Central memory CD8-positive, alpha-beta T cell (primary cell): ENCODE measurements at regions not wholly inside any gene's neighbourhood (a gene's known extent, or its start where the extent isn't known, plus 50 kb on each side); places are given as distances from the start of the nearest gene placed in this dataset.

Experiments
- ATAC-seq: fragments of 150-1000 bp; cut with Tn5 transposase; replicated peaks from 2 replicates; pipeline ENCODE4 v1.10.0; 2022; ENCODE audit warnings: mild to moderate bottlenecking, moderate FRiP score, moderate number of reproducible peaks; ENCODE audit not compliant: poor library complexity, severe bottlenecking; ENCODE audit errors: extremely low read depth
- DNase-seq, 2 donors: peaks; one replicate each; pipeline ENCODE4 v3.0.0; 2021; ENCODE audit warnings: low spot score in 2 of 2
- H3K27ac Mint-ChIP-seq: one replicate; pipeline ENCODE4 v1.8.0; 2022; ENCODE audit warnings: low read depth, mild to moderate bottlenecking, moderate library complexity, mixed read lengths
- H3K27me3 Mint-ChIP-seq: one replicate; pipeline ENCODE4 v1.8.0; 2022; ENCODE audit warnings: mixed read lengths
- H3K36me3 Mint-ChIP-seq: one replicate; pipeline ENCODE4 v1.8.0; 2022; ENCODE audit warnings: mild to moderate bottlenecking, moderate library complexity, mixed read lengths; ENCODE audit not compliant: insufficient read depth
- H3K4me1 Mint-ChIP-seq: one replicate; pipeline ENCODE4 v1.8.0; 2022; ENCODE audit warnings: mixed read lengths
- H3K4me3 Mint-ChIP-seq: one replicate; pipeline ENCODE4 v1.8.0; 2022; ENCODE audit warnings: mild to moderate bottlenecking, moderate library complexity, mixed read lengths
- H3K9me3 Mint-ChIP-seq: one replicate; pipeline ENCODE4 v1.8.0; 2022; ENCODE audit warnings: mixed read lengths

DNA sequence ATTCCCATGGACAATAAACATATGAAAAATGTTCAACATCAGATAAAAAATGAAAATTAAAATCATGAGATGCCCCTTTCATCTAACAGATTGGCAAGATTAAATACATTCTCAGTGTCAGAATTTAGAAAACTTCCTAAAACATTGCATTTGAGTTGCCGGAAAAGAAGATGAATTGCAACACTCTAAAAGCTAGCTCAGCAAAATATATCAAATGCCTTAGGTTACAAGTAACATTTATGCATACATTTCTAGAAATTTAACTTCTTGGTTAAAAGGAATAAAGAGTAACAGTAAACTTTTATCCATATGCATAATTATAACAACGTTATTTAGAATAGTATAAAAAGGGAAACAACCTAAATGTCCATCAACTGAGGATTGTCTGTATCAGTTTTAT lies 239.0 kb downstream of the PMP22 start:
- H3K4me3 Mint-ChIP-seq = no peak overlapping the region
- H3K27ac Mint-ChIP-seq = no peak overlapping the region
- ATAC-seq = no peak
- no peaks in the 10 kb centered on the region for H3K4me1 Mint-ChIP-seq
- no peaks in the 10 kb centered on the region for H3K9me3 Mint-ChIP-seq
- H3K36me3 Mint-ChIP-seq = peaks cover 2% of the 10 kb centered on the region
- no peak for DNase-seq
- H3K27me3 Mint-ChIP-seq = peaks cover 35% of the 10 kb centered on the region

DNA sequence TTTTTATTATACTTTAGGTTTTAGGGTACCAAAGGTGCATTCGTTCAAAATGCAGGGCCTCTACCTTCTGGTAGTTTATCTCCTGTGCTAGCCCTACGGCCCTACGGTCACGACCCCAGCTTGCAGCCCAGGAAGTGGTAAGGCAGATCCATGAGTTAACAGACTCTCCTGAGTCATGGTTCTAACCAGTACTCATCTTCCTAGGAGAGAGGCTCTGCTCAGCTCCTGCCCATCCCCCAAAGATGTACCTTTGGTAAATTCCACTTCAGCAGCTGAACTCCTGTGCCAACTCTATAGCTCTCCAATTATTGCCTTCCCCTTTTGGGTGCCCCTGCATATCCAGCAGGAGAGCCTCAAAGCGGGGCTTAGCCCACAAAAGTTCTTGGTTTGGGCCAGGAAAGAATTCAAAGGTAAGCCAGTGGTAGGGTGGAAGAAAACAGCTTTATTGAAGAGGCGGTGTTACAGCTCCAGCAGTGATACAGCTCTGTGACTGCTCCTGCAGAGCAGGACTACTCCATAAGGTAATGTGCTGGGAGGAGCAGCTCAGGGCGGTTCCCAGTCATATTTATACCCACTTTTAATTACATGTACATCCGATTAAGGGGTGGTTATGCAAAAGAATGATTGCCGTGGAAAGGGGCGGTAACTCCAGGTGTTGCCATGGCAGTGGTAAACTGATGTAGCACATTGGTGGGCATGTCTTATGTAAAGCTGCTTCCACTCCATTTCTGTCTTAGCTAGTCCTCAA lies 241.4 kb downstream of the PMP22 start:
- Mint-ChIP-seq H3K4me1 (no peaks in the 10 kb centered on the region), H3K9me3 (no peaks in the 10 kb centered on the region), H3K4me3 (no peak overlapping the region), H3K27ac (no peak overlapping the region), H3K27me3 (peaks cover 21% of the 10 kb centered on the region), H3K36me3 (no peaks in the 10 kb centered on the region)
- no peak for DNase-seq
- no peak for ATAC-seq

DNA sequence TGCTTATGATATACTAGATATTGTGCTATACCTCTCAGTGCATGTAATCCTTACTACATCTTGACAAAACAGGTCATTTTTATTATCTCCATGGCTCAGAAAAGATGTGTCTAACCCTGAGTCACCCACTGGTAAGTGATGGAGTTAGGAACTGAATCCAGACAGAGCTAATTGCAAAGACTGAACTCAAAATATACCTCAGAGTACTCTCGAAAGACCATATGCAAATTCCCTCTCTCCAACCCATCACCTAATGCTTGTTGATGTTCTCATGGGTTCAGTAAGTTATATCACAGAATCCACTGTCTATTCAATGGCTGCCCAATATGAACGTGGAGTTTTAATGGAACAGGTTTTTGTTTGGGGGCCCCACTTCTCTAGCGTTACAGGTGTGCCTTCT lies 246.0 kb downstream of the PMP22 start:
- no peaks in the 10 kb centered on the region for H3K36me3 Mint-ChIP-seq
- no peaks in the 10 kb centered on the region for H3K9me3 Mint-ChIP-seq
- H3K4me3 Mint-ChIP-seq = no peak overlapping the region
- no peaks in the 10 kb centered on the region for H3K4me1 Mint-ChIP-seq
- no peak overlapping the region for H3K27ac Mint-ChIP-seq
- ATAC-seq = no peak
- DNase-seq = no peak
- H3K27me3 Mint-ChIP-seq = peaks cover 3% of the 10 kb centered on the region

DNA sequence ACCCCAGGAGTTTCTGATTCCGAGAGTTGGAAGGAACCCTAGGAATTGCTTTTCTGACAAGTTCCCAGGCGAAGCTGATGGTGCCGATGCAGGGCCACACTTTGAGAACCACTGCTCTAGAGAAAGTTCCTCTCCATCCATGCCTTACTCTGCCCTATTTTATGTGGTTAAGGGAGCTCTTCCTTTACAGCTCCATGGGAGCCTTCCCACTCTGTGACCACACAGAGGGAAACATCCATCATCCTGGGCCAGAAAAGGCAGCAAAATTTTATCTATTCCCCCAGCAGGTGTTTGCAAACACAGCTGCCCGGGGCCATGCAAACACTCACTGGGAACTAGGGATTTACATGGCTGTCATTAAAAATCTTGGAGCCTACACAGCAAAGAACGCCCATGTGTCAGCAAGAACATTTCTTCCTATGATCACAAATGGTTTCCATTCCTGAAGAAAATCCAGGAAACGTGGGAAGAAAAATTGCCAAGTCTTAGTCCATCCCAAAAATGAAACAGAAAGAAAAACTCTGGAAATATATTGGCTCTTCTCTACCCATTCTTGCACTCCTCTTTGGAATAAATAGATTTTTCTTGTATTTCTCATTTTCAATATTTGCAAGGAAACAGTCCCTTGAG lies 252.7 kb downstream of the PMP22 start:
- no peak for ATAC-seq
- H3K27me3 Mint-ChIP-seq = peaks cover 11% of the 10 kb centered on the region
- H3K27ac Mint-ChIP-seq = no peak overlapping the region
- H3K4me1 Mint-ChIP-seq = no peaks in the 10 kb centered on the region
- no peak overlapping the region for H3K4me3 Mint-ChIP-seq
- H3K36me3 Mint-ChIP-seq = no peaks in the 10 kb centered on the region
- no peaks in the 10 kb centered on the region for H3K9me3 Mint-ChIP-seq
- DNase-seq = no peak

DNA sequence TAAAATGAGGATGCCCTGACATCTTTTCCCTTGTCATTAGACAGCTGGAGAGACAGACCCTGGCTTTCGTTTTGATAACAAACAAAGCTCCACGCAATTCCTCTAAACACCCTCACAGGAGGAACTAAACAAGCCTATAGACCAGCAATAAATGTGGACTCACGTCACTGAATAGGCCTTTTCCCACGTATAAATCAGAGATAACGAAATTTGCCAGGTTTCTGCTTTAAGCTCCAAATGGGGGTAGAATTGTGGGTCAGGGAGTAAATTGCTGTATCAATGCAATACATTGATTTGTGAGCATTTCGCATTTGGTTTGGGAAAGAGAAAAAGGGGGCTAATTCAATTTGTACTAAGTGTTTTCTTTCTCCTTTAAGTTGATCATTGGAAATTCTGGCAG lies 256.0 kb downstream of the PMP22 start:
- DNase-seq (no peak), ATAC-seq (no peak)
- Mint-ChIP-seq H3K27me3 (peaks cover 11% of the 10 kb centered on the region), H3K36me3 (no peaks in the 10 kb centered on the region), H3K27ac (no peak overlapping the region), H3K9me3 (no peaks in the 10 kb centered on the region), H3K4me1 (no peaks in the 10 kb centered on the region), H3K4me3 (no peak overlapping the region)

DNA sequence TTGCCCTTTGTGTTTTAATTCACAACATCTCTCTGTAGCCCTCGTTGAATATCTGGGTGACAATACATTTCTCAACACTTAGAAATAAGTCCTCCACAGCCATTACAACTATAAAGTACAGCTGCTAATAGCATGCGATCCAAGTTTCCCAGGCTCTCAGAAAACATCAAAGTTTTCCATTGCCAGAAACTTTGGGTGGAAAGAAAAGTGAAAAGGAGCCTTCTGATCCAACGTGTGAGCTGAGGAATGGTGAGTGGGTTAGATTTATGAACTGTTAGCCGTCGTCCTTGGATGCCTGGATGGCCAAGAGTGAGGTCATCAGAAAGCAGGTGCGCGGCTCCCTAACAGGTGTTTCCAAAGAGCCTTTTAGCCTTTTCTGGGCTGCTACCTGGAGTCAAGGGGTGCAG lies 258.0 kb downstream of the PMP22 start:
- ATAC-seq (no peak), DNase-seq (no peak)
- Mint-ChIP-seq H3K9me3 (no peaks in the 10 kb centered on the region), H3K4me1 (no peaks in the 10 kb centered on the region), H3K27me3 (peaks cover 11% of the 10 kb centered on the region), H3K4me3 (no peak overlapping the region), H3K36me3 (no peaks in the 10 kb centered on the region), H3K27ac (no peak overlapping the region)

DNA sequence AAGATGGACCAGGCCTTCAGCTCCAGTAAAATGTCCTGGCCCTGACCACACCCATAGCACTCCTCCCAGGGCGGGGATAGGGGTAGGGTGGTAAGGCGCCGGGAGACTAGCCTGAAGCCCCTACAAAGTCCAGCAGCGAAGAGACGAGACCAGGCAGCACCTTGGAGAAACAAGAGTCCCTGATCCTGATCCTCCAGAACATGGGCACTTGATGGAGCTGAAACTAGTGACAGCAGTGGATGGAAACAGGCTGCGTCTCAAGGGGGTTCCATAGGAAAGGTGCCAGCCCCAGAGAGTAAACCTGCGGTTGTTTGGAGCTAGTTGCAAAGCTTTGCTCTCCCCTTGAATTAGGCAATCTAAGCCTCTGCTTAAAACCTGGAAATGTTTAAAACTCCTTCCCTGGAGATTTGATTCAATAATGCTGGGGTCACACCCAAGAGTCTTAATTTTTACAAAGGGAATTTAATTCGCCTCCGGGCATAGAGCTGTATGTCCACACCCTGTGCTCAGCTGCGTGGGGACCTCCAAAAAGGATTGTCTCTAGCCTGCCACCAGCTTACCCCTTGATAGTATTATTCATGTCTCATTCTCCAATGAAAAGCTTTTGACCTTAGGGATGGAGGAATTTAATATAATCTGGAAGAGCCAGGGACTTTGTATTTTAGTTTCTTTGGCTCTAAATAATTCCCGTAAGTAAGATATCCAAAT lies 258.6 kb downstream of the PMP22 start:
- H3K27me3 Mint-ChIP-seq = peaks cover 11% of the 10 kb centered on the region
- no peaks in the 10 kb centered on the region for H3K4me1 Mint-ChIP-seq
- H3K36me3 Mint-ChIP-seq = no peaks in the 10 kb centered on the region
- H3K4me3 Mint-ChIP-seq = no peak overlapping the region
- DNase-seq (no peak), ATAC-seq (no peak)
- no peaks in the 10 kb centered on the region for H3K9me3 Mint-ChIP-seq
- no peak overlapping the region for H3K27ac Mint-ChIP-seq

DNA sequence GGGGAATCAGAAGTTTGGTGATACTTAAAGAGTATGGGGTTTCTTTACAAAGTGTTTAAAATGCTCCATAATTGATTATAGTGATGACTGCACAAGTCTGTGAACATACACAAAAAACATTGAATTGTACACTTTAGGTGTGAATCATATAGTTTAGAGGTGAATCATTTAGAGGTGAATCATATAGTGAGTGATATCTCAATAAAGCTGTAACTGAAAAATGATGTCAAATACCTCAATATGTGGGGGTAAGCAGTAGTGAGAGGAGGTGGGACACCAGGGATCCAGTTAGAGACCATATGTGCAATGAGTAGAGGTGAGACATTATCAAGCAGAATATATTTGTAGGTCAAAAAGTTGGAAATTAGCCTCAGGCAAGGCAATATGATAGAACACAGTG lies 264.5 kb downstream of the PMP22 start:
- Mint-ChIP-seq H3K27ac (no peak overlapping the region), H3K36me3 (peaks cover 1% of the 10 kb centered on the region), H3K4me3 (no peak overlapping the region), H3K4me1 (no peaks in the 10 kb centered on the region), H3K9me3 (no peaks in the 10 kb centered on the region), H3K27me3 (peaks cover 25% of the 10 kb centered on the region)
- no peak for ATAC-seq
- no peak for DNase-seq

DNA sequence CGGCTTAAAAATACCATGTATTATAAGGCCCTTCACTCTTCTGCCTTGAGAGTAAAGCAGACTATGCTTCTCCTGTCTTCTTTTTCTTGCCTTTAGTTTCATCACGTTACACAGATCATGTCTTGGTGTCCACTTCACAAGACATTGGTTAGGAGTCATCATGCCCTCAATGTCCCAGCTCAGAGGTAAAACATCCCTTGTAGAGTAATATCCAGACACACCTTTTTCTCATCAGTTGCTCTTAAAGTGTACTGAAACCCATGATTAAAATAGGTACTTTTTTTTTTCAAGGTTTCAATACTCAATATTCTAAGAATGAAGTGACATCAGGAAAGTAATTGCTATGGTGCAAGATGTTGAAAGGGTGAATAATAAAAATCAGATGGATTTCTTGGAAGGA lies 267.8 kb downstream of the PMP22 start:
- Mint-ChIP-seq H3K4me1 (no peaks in the 10 kb centered on the region), H3K27me3 (peaks cover 35% of the 10 kb centered on the region), H3K27ac (no peak overlapping the region), H3K9me3 (no peaks in the 10 kb centered on the region), H3K4me3 (no peak overlapping the region), H3K36me3 (peaks cover 1% of the 10 kb centered on the region)
- DNase-seq (no peak), ATAC-seq (no peak)

DNA sequence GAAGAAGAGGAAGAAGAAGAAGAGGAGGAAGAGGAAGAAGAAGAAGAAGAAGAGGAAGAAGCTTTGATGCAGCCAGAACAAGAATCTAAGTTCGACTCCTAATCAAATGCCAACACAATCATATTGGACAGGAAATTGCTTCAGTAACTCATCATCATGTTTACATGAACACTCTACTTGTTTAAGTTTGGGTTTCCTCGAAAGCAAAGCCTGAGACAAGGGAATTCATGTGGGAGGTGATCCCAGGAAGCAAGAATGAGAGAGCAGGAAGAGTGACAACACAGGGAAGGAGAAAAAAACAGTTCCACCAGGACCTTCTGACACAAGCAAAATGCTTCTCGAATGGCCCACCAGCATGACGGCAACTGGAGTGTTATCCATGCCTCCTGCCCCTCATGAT lies 279.0 kb downstream of the PMP22 start:
- H3K27ac Mint-ChIP-seq = no peak overlapping the region
- DNase-seq (no peak), ATAC-seq (no peak)
- peaks cover 35% of the 10 kb centered on the region for H3K27me3 Mint-ChIP-seq
- H3K4me3 Mint-ChIP-seq = no peak overlapping the region
- no peaks in the 10 kb centered on the region for H3K4me1 Mint-ChIP-seq
- H3K36me3 Mint-ChIP-seq = no peaks in the 10 kb centered on the region
- no peaks in the 10 kb centered on the region for H3K9me3 Mint-ChIP-seq

DNA sequence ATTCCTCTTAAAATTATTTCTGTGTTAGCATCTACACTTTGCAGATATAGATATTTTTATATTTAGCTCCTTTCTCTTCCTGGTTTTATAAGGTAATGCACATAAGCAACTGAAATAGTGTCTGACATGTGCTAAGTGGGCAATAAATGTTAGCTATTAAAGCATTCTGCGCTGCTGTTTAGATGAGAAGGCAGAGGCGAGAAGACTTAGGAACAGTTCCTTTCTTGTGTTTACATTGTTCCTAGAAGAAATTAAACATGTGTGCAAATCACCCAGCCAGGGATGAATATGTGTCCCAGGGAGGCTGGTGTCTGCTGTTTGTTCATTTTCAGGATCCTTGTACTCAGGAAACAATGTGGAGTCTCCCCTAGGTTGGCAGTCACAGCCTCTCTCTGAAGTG lies 292.3 kb downstream of the PMP22 start:
- Mint-ChIP-seq H3K4me1 (no peaks in the 10 kb centered on the region), H3K36me3 (peaks cover 2% of the 10 kb centered on the region), H3K27ac (no peak overlapping the region), H3K4me3 (no peak overlapping the region), H3K27me3 (peaks cover 47% of the 10 kb centered on the region), H3K9me3 (peaks cover 15% of the 10 kb centered on the region)
- no peak for DNase-seq
- ATAC-seq = no peak

DNA sequence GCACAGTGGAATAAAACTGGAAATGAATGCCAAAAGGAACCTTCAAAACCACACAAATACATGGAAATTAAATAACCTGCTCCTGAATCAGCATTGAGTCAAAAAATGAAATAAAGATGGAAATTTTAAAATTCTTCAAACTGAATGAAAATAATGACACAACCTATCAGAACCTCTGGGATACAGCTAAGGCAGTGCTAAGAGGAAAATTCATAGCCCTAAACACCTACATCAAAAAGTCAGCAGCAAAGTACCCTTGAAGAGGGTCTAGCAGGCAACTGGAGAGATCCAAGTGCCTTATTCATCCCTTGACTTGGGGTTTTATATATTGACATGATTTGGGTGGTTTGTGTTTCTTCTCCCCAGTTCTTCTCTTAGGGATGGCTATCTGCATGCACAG lies 294.1 kb downstream of the PMP22 start:
- Mint-ChIP-seq H3K4me3 (no peak overlapping the region), H3K36me3 (peaks cover 2% of the 10 kb centered on the region), H3K27ac (no peak overlapping the region), H3K27me3 (peaks cover 47% of the 10 kb centered on the region), H3K4me1 (no peaks in the 10 kb centered on the region), H3K9me3 (peaks cover 15% of the 10 kb centered on the region)
- ATAC-seq (no peak), DNase-seq (no peak)

DNA sequence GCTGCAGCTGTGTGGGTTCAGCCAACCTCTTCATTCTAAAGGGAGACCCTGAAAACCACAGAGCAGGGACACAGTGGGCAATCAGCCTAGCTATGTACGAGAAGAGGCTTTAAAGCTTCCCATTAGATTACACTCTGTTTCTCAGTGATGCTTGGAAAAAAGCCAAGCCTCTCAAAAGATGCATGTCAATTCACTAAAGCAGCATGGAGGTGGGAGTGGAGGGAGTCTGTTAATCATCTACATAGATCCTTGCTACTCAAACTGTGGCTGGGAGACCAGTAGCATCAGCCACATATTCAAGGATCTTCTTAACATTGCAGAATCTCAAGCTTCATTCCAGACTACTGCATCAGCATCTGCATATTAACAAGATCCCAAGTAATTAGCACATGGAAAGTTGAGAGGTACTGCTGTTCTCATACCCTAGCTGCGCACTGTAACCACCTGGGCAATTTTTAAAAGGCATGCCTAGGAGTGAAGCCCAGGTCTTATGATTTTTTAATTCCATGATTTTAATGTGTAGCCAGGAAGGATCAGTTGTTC lies 305.9 kb downstream of the PMP22 start:
- no peak for DNase-seq
- Mint-ChIP-seq H3K9me3 (no peaks in the 10 kb centered on the region), H3K27me3 (peaks cover 30% of the 10 kb centered on the region), H3K4me1 (no peaks in the 10 kb centered on the region), H3K36me3 (no peaks in the 10 kb centered on the region), H3K27ac (no peak overlapping the region), H3K4me3 (no peak overlapping the region)
- ATAC-seq = no peak
